Parathyroid adenoma (tissue), 2 donors: ENCODE measurements at regions not wholly inside any gene's neighbourhood (a gene's known extent, or its start where the extent isn't known, plus 50 kb on each side); places are given as distances from the start of the nearest gene placed in this dataset.

ENCODE experiments used
- H2AFZ ChIP-seq: fragments of 300-600 bp; sonication (generic); one replicate; pipeline ENCODE4 v1.7.0; 2017; ENCODE audit warnings: antibody characterized with exemption, mild to moderate bottlenecking
- H3K27ac ChIP-seq: fragments of 300-600 bp; sonication (generic); one replicate; pipeline ENCODE4 v1.7.0; 2017
- H3K27me3 ChIP-seq: fragments of 300-600 bp; sonication (generic); one replicate; pipeline ENCODE4 v1.7.0; 2017; ENCODE audit warnings: low read length; ENCODE audit not compliant: control insufficient read depth, insufficient read depth
- H3K36me3 ChIP-seq: fragments of 300-600 bp; sonication (generic); one replicate; pipeline ENCODE4 v1.7.0; 2017; ENCODE audit warnings: low read length; ENCODE audit not compliant: control insufficient read depth, insufficient read depth
- H3K4me1 ChIP-seq: fragments of 300-600 bp; sonication (generic); one replicate; pipeline ENCODE4 v1.7.0; 2017; ENCODE audit warnings: control low read depth
- H3K4me2 ChIP-seq: fragments of 300-600 bp; sonication (generic); one replicate; pipeline ENCODE4 v1.7.0; 2017; ENCODE audit warnings: low read length
- H3K4me3 ChIP-seq: fragments of 300-600 bp; sonication (generic); one replicate; pipeline ENCODE4 v1.7.0; 2017; ENCODE audit warnings: low read depth, low read length
- H3K79me2 ChIP-seq: fragments of 300-600 bp; sonication (generic); one replicate; pipeline ENCODE4 v1.7.0; 2017; ENCODE audit warnings: control low read depth
- H3K9ac ChIP-seq: fragments of 300-600 bp; sonication (generic); one replicate; pipeline ENCODE4 v1.7.0; 2017; ENCODE audit warnings: mild to moderate bottlenecking
- H3K9me3 ChIP-seq: fragments of 300-600 bp; sonication (generic); one replicate; pipeline ENCODE4 v1.7.0; 2017; ENCODE audit warnings: low read length; ENCODE audit not compliant: control insufficient read depth
- TF ChIP-seq, protein P1 (sequence below): fragments of 300-600 bp; sonication (generic); IDR thresholded peaks from one replicate; pipeline ENCODE4 v1.7.0; 2017; ENCODE audit warnings: antibody characterized with exemption, mild to moderate bottlenecking
- donor health status: primary hyperparathyroidism.

GRCh38 chr18:10077986-10078385, 164.2 kb downstream of the VAPA start:
- Histone ChIP-seq H3K4me2 (no peak overlapping the region), H3K36me3 (no peaks in the 10 kb centered on the region), H3K27me3 (no peaks in the 10 kb centered on the region), H3K9ac (no peak overlapping the region), H3K79me2 (no peaks in the 10 kb centered on the region), H3K4me3 (no peak overlapping the region), H3K9me3 (no peaks in the 10 kb centered on the region), H3K27ac (no peak overlapping the region), H2AFZ (no peak overlapping the region), H3K4me1 (peaks cover 6% of the 10 kb centered on the region)
- TF ChIP-seq, protein P1, sequence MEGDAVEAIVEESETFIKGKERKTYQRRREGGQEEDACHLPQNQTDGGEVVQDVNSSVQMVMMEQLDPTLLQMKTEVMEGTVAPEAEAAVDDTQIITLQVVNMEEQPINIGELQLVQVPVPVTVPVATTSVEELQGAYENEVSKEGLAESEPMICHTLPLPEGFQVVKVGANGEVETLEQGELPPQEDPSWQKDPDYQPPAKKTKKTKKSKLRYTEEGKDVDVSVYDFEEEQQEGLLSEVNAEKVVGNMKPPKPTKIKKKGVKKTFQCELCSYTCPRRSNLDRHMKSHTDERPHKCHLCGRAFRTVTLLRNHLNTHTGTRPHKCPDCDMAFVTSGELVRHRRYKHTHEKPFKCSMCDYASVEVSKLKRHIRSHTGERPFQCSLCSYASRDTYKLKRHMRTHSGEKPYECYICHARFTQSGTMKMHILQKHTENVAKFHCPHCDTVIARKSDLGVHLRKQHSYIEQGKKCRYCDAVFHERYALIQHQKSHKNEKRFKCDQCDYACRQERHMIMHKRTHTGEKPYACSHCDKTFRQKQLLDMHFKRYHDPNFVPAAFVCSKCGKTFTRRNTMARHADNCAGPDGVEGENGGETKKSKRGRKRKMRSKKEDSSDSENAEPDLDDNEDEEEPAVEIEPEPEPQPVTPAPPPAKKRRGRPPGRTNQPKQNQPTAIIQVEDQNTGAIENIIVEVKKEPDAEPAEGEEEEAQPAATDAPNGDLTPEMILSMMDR, result no peak

- Histone ChIP-seq H3K9me3 (no peaks in the 10 kb centered on the region), H3K36me3 (no peaks in the 10 kb centered on the region), H3K4me3 (no peak overlapping the region), H3K4me1 (peaks cover 6% of the 10 kb centered on the region), H3K79me2 (no peaks in the 10 kb centered on the region), H3K4me2 (no peak overlapping the region), H3K9ac (no peak overlapping the region), H3K27ac (no peak overlapping the region), H3K27me3 (no peaks in the 10 kb centered on the region), H2AFZ (no peak overlapping the region)
- TF ChIP-seq, protein P1, result no peak
These were observed 166.6 kb downstream of the VAPA start for GRCh38 chr18:10080372-10080771.

DNA sequence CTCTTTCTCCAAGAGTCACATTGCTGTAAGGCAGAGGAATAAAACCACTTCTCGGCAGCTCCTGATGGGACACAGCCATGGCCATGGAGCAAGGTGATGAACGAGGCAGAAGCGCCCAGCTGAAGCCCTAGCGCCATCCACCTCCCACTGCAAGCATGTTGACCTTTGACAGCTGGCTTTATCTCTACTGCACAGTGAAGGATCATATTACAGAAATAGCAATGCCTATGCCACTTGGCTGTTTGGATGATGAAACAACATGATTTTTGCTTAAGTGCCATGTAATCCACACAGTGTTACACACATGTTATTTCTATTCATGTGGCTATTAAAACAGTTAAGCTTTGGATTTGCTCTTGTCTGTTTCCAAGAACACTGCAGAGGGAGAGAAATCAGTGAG, 167.7 kb downstream of the VAPA start:
- Histone ChIP-seq H3K9me3 (no peaks in the 10 kb centered on the region), H2AFZ (no peak overlapping the region), H3K79me2 (no peaks in the 10 kb centered on the region), H3K36me3 (no peaks in the 10 kb centered on the region), H3K4me1 (peaks cover 6% of the 10 kb centered on the region), H3K4me2 (no peak overlapping the region), H3K27me3 (no peaks in the 10 kb centered on the region), H3K4me3 (no peak overlapping the region), H3K9ac (no peak overlapping the region), H3K27ac (no peak overlapping the region)
- TF ChIP-seq, protein P1, result no peak

GRCh38 chr18:10085416-10085815, 171.6 kb downstream of the VAPA start:
- H3K9me3 ChIP-seq, result no peaks in the 10 kb centered on the region
- H3K36me3 ChIP-seq, result no peaks in the 10 kb centered on the region
- H3K4me3 ChIP-seq, result no peak overlapping the region
- TF ChIP-seq, protein P1, result no peak
- no peak overlapping the region for H3K9ac ChIP-seq
- no peaks in the 10 kb centered on the region for H3K79me2 ChIP-seq
- no peak overlapping the region for H2AFZ ChIP-seq
- no peak overlapping the region for H3K27ac ChIP-seq
- peaks cover 6% of the 10 kb centered on the region for H3K4me1 ChIP-seq
- H3K4me2 ChIP-seq, result no peak overlapping the region
- H3K27me3 ChIP-seq, result no peaks in the 10 kb centered on the region

DNA sequence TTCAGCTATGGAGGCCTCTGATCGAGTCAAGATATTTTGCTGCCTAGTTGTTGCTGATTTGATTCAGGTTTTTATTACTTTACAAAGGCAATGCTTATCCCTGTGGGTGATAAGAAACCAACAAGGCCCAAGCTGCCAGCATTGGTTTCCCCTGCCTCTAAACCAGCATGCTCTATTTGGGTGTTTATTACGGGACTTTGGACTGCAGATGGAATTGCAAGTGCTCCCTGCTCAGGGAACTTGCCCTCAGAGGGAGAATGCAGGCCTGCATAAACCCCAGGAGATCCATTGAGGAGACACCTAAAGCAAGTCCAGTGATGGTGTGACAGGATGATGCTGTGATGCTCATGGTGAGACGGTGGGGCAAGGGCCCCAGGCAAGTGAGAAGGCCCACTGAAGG, 172.1 kb downstream of the VAPA start:
- no peaks in the 10 kb centered on the region for H3K79me2 ChIP-seq
- H3K27me3 ChIP-seq, result no peaks in the 10 kb centered on the region
- no peak overlapping the region for H2AFZ ChIP-seq
- H3K9ac ChIP-seq, result no peak overlapping the region
- no peak overlapping the region for H3K4me3 ChIP-seq
- peaks cover 6% of the 10 kb centered on the region for H3K4me1 ChIP-seq
- H3K9me3 ChIP-seq, result no peaks in the 10 kb centered on the region
- TF ChIP-seq, protein P1, result no peak
- no peak overlapping the region for H3K4me2 ChIP-seq
- no peak overlapping the region for H3K27ac ChIP-seq
- no peaks in the 10 kb centered on the region for H3K36me3 ChIP-seq
